ENCODE measurements at regions not wholly inside any gene's neighbourhood (a gene's known extent, or its start where the extent isn't known, plus 50 kb on each side); places are given as distances from the start of the nearest gene placed in this dataset.

DNA sequence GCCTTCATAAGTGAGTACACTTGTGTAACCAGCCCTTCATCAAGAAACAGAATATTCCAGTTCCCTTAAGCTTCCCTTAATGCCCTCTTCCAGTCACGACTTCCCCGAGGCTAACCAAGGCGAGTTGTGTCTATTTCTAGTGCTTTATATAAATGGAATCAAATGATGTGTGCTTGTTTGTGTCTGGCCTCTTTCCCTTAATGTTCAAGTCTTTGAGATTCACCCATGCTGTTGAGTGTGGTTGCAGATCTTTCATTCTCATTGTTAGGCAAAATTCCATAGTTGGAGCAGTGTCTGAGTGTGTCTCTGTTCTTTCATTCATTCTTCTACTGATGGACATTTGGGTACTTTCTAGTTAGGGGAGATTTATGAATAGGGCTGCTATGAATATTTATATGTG lies 135.0 kb downstream of the CEBPB start:
- Histone ChIP-seq H3K27me3 (ENCODE audit: control insufficient read depth in 2 of 2, insufficient read depth in 2 of 2, low read length in 2 of 2) (no peaks in the 10 kb centered on the region), H3K4me2 (ENCODE audit: insufficient read depth, low read length) (no peak overlapping the region), H3K27ac (ENCODE audit: extremely low read depth, low read depth, low read length) (no peak overlapping the region), H3K4me1 (replicated peaks in 1 of 2; ENCODE audit: control insufficient read depth in 2 of 2, insufficient read depth in 2 of 2, low read length in 2 of 2) (peaks cover 12 to 15% of the 10 kb centered on the region in 2 experiments), H4K20me1 (replicated peaks; ENCODE audit: control insufficient read depth, insufficient read depth, low read length) (no peaks in the 10 kb centered on the region), H3K9me1 (ENCODE audit: control insufficient read depth, insufficient read depth, low read length) (no peaks in the 10 kb centered on the region), H3K79me2 (ENCODE audit: control insufficient read depth, insufficient read depth, low read length) (no peaks in the 10 kb centered on the region), H3K9ac (ENCODE audit: insufficient read depth in 1 of 2, low read depth in 2 of 2, low read length in 2 of 2) (no peak overlapping the region), H3K4me3 (no peak overlapping the region), H3K36me3 (ENCODE audit: control insufficient read depth, insufficient read depth, low read length) (no peaks in the 10 kb centered on the region), H2AFZ (ENCODE audit: low read depth, low read length) (no peak overlapping the region), H3K9me3 (replicated peaks; ENCODE audit: control insufficient read depth, insufficient read depth, low read depth, low read length) (peaks cover 8% of the 10 kb centered on the region)
- no peak for FAIRE-seq
- intact Hi-C loops (cut with micrococcal nuclease) = no loop called here
- no peak for DNase-seq (ENCODE audit: extremely low read depth in 1 of 4, low spot score in 3 of 4)
- in situ Hi-C loops (cut with MboI) = no loop called here
- no TSS peak for BruUV-seq (replicated peaks)
- TF ChIP-seq BDP1 (IDR thresholded peaks at IDR 0.05; ENCODE audit: insufficient read depth, insufficient read length) = no peak
- ChIA-PET POLR2A (no interaction called here), CTCF (ENCODE audit: low intra/inter-chr PET ratio) (no interaction called here)
- 24% methylated on average over 3 of the region's 3 CpGs for WGBS (ENCODE audit: insufficient coverage, low coverage, missing lambda C conversion rate)
- ATAC-seq = no peak

DNA sequence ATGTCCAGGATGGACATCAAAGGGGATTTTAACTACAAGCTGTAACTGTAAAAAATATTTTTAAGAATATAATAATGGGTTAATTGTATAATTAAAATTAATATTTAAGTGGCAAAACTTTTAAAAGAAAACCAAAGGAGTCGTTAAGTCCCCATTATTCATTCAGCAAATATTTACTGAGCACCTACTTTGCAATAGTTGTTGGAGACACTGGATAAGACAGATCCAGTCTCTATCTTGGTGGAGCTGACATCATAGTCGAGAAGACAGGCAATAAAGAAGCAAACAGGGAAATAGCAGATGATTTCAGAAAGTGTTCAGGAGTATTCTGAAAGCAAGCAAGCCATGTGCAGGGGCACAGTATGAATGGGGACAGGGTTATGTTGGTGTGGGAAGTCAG lies 137.0 kb downstream of the CEBPB start:
- no peak overlapping the region for H3K4me2 ChIP-seq (ENCODE audit: insufficient read depth, low read length)
- WGBS (ENCODE audit: insufficient coverage, low coverage, missing lambda C conversion rate) = 3% methylated on average over 2 of the region's 2 CpGs
- no peak for ATAC-seq
- no peaks in the 10 kb centered on the region for H4K20me1 ChIP-seq (replicated peaks; ENCODE audit: control insufficient read depth, insufficient read depth, low read length)
- no peaks in the 10 kb centered on the region; a peak in 1 of 5 replicates for H3K4me1 ChIP-seq (replicated peaks in 1 of 2; ENCODE audit: control insufficient read depth in 2 of 2, insufficient read depth in 2 of 2, low read length in 2 of 2)
- intact Hi-C loops (cut with micrococcal nuclease) (no loop called here), in situ Hi-C loops (cut with MboI) (no loop called here)
- no peak overlapping the region for H2AFZ ChIP-seq (ENCODE audit: low read depth, low read length)
- H3K9ac ChIP-seq (ENCODE audit: insufficient read depth in 1 of 2, low read depth in 2 of 2, low read length in 2 of 2) = no peak overlapping the region
- H3K27me3 ChIP-seq (ENCODE audit: control insufficient read depth in 2 of 2, insufficient read depth in 2 of 2, low read length in 2 of 2) = no peaks in the 10 kb centered on the region
- BruUV-seq (replicated peaks) = no TSS peak
- no peak for FAIRE-seq
- POLR2A ChIA-PET = no interaction called here
- peaks cover 8% of the 10 kb centered on the region for H3K9me3 ChIP-seq (replicated peaks; ENCODE audit: control insufficient read depth, insufficient read depth, low read depth, low read length)
- H3K9me1 ChIP-seq (ENCODE audit: control insufficient read depth, insufficient read depth, low read length) = peaks cover 2% of the 10 kb centered on the region
- CTCF ChIA-PET (ENCODE audit: low intra/inter-chr PET ratio) = no interaction called here
- no peak for DNase-seq (ENCODE audit: extremely low read depth in 1 of 4, low spot score in 3 of 4)
- no peak overlapping the region for H3K4me3 ChIP-seq
- no peak overlapping the region for H3K27ac ChIP-seq (ENCODE audit: extremely low read depth, low read depth, low read length)
- H3K79me2 ChIP-seq (ENCODE audit: control insufficient read depth, insufficient read depth, low read length) = no peaks in the 10 kb centered on the region
- H3K36me3 ChIP-seq (ENCODE audit: control insufficient read depth, insufficient read depth, low read length) = no peaks in the 10 kb centered on the region
- no peak for TF ChIP-seq NFIX (CRISPR knock-in tag; IDR thresholded peaks at IDR 0.05; ENCODE audit: low read depth)
- TF ChIP-seq ZNF507 (tag; conservative IDR thresholded peaks at IDR 0.05) = no peak
- no peak for TF ChIP-seq MEIS2 (IDR thresholded peaks at IDR 0.05; ENCODE audit: partially characterized antibody)
- TF ChIP-seq DIDO1 (tag; IDR thresholded peaks at IDR 0.05; ENCODE audit: low read depth) = no peak
- no peak for TF ChIP-seq ZNF431 (CRISPR knock-in tag; IDR thresholded peaks at IDR 0.05)
- no peak for TF ChIP-seq PTTG1 (tag; IDR thresholded peaks at IDR 0.05; ENCODE audit: low read depth)
- TF ChIP-seq, protein P1, sequence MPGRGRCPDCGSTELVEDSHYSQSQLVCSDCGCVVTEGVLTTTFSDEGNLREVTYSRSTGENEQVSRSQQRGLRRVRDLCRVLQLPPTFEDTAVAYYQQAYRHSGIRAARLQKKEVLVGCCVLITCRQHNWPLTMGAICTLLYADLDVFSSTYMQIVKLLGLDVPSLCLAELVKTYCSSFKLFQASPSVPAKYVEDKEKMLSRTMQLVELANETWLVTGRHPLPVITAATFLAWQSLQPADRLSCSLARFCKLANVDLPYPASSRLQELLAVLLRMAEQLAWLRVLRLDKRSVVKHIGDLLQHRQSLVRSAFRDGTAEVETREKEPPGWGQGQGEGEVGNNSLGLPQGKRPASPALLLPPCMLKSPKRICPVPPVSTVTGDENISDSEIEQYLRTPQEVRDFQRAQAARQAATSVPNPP (IDR thresholded peaks at IDR 0.05; ENCODE audit: borderline replicate concordance, insufficient read depth, insufficient read length) = no peak
- no peak for TF ChIP-seq XRCC3 (IDR thresholded peaks at IDR 0.05)
- no peak for TF ChIP-seq ETS2 (tag; IDR thresholded peaks at IDR 0.05; ENCODE audit: borderline replicate concordance, poor library complexity, severe bottlenecking)
- TF ChIP-seq, protein P2, sequence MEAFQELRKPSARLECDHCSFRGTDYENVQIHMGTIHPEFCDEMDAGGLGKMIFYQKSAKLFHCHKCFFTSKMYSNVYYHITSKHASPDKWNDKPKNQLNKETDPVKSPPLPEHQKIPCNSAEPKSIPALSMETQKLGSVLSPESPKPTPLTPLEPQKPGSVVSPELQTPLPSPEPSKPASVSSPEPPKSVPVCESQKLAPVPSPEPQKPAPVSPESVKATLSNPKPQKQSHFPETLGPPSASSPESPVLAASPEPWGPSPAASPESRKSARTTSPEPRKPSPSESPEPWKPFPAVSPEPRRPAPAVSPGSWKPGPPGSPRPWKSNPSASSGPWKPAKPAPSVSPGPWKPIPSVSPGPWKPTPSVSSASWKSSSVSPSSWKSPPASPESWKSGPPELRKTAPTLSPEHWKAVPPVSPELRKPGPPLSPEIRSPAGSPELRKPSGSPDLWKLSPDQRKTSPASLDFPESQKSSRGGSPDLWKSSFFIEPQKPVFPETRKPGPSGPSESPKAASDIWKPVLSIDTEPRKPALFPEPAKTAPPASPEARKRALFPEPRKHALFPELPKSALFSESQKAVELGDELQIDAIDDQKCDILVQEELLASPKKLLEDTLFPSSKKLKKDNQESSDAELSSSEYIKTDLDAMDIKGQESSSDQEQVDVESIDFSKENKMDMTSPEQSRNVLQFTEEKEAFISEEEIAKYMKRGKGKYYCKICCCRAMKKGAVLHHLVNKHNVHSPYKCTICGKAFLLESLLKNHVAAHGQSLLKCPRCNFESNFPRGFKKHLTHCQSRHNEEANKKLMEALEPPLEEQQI (IDR thresholded peaks at IDR 0.05) = no peak
- TF ChIP-seq TBL1XR1 (IDR thresholded peaks at IDR 0.05; ENCODE audit: low read length in 2 of 2) = no peak
- no peak for TF ChIP-seq ZNF696 (CRISPR knock-in tag; conservative IDR thresholded peaks at IDR 0.05)

Data from K562 (cell line).